ENCODE measurements at regions not wholly inside any gene's neighbourhood (a gene's known extent, or its start where the extent isn't known, plus 50 kb on each side); places are given as distances from the start of the nearest gene placed in this dataset.
A peak's percentile ranks its signal among the peaks of the same experiment; 100 is the strongest.

DNA sequence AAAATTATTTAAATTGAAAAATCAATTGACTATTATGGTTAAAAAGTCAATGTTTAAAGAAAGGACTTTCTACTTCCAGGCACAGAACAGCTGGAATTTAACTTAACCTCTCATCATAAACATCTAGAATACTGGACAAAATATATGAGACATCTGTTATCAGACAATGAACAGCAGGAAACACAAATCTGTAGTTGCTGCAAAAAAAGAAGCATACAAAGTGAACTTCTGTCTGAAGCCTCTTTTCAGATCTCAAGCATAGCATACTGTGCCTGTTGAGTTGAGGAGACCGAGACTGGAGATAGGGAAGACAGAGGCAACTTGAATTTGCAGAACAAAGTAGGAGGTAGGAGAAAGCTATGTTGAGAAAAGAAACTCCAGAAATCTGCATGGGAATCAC is 140.0 kb upstream of the CBLB start:
- H3K9me3 ChIP-seq: no peaks in the 10 kb centered on the region
- DNase-seq: no peak
- TF ChIP-seq, protein P1, sequence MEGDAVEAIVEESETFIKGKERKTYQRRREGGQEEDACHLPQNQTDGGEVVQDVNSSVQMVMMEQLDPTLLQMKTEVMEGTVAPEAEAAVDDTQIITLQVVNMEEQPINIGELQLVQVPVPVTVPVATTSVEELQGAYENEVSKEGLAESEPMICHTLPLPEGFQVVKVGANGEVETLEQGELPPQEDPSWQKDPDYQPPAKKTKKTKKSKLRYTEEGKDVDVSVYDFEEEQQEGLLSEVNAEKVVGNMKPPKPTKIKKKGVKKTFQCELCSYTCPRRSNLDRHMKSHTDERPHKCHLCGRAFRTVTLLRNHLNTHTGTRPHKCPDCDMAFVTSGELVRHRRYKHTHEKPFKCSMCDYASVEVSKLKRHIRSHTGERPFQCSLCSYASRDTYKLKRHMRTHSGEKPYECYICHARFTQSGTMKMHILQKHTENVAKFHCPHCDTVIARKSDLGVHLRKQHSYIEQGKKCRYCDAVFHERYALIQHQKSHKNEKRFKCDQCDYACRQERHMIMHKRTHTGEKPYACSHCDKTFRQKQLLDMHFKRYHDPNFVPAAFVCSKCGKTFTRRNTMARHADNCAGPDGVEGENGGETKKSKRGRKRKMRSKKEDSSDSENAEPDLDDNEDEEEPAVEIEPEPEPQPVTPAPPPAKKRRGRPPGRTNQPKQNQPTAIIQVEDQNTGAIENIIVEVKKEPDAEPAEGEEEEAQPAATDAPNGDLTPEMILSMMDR (IDR thresholded peaks at IDR 0.05): no peak
- H3K4me3 ChIP-seq: no peak overlapping the region
- no peaks in the 10 kb centered on the region for H3K4me1 ChIP-seq
- intact Hi-C loops (cut with DNase I): no loop called here
- no peaks in the 10 kb centered on the region for H3K27me3 ChIP-seq
- H3K27ac ChIP-seq: no peak overlapping the region
- ATAC-seq: no peak
- no peaks in the 10 kb centered on the region for H3K36me3 ChIP-seq

DNA sequence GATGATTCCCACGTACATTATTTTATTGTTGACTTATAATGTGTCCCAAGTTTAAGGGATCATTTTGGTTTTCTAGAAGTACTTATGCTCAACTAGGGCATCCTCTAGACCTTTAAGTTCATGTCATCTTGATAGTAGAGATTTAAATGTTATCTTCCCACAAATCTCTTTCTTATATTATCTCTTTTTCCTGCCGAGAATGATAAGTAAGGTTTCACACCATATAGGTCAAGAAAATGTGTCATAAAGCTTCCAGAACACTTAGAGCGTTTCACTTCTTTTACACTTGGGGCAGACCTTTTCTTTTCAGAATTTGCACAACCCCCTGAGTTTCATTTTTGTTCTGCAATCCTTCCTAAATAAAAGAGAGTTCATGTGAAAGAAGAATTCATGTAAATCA is 142.0 kb upstream of the CBLB start:
- no peaks in the 10 kb centered on the region for H3K36me3 ChIP-seq
- no peaks in the 10 kb centered on the region for H3K4me1 ChIP-seq
- H3K27ac ChIP-seq: no peak overlapping the region
- H3K27me3 ChIP-seq: no peaks in the 10 kb centered on the region
- ATAC-seq (no peak), DNase-seq (no peak)
- intact Hi-C loops (cut with DNase I): no loop called here
- H3K9me3 ChIP-seq: no peaks in the 10 kb centered on the region
- H3K4me3 ChIP-seq: no peak overlapping the region
- TF ChIP-seq, protein P1 (IDR thresholded peaks at IDR 0.05): no peak

DNA sequence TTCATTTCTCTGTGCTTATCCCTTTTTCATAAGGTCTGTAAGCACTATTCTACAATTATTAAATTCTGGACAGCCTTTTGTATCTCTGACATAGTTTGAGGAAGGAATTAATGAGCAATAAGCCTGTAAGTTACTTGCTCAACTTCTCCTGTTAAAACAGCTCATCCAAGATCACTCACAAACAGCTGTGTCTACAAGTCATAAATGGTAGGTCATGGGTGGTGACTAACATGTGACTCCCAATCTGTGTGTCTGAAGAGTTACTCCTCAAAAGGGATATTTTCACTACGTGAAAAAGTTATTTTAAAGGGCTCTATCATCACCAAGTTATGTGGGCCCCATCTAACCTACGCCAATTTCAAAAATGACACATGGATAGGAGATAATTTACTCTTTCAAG is 145.2 kb upstream of the CBLB start:
- DNase-seq (no peak), ATAC-seq (peak; percentile 78)
- Histone ChIP-seq H3K4me3 (no peak overlapping the region), H3K27me3 (no peaks in the 10 kb centered on the region), H3K27ac (no peak overlapping the region), H3K36me3 (no peaks in the 10 kb centered on the region), H3K4me1 (no peaks in the 10 kb centered on the region), H3K9me3 (no peaks in the 10 kb centered on the region)
- intact Hi-C loops (cut with DNase I): no loop called here
- TF ChIP-seq, protein P1 (IDR thresholded peaks at IDR 0.05): no peak

DNA sequence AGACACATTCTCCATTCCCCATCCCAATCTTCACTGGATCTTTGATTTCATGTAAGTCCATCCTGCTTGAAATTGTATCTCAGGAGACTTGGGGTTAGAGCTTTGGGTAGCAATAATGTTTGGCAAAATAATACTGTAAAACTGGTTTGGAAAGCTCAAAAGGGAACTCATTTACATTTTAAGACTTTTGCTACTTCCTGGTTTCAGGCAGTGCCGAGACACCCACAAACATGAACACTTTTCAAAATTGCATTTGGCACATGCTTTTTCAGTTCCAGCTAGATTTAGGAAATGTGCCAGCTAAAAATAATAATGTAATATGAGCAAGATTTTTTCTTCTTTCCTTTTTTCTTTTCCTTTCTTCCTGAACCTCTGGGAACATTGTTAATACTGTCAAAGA is 145.7 kb upstream of the CBLB start:
- ATAC-seq (no peak), DNase-seq (no peak)
- no peak overlapping the region for H3K4me3 ChIP-seq
- TF ChIP-seq, protein P1 (IDR thresholded peaks at IDR 0.05): no peak
- intact Hi-C loops (cut with DNase I): no loop called here
- H3K4me1 ChIP-seq: no peaks in the 10 kb centered on the region
- H3K9me3 ChIP-seq: no peaks in the 10 kb centered on the region
- no peaks in the 10 kb centered on the region for H3K27me3 ChIP-seq
- H3K27ac ChIP-seq: no peak overlapping the region
- no peaks in the 10 kb centered on the region for H3K36me3 ChIP-seq

DNA sequence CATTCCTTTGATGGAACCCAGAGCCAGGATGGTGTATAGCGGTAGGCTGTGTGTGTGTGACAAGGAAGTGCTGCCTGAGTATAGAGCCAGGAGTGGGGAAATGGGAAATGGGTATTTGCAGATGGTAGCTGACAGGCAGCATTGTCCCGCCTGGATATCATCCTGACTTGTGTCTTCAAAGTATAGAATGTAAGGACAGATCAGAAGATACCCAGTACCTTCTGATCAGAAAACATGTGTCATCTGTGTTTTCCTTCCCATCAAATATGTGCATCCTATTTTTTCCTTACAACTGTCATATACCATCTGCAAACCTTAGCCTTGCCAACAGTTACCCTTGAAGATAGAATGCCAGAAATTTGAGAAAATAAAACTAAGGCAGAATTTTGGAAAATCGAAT is 146.2 kb upstream of the CBLB start:
- Histone ChIP-seq H3K27me3 (no peaks in the 10 kb centered on the region), H3K4me3 (no peak overlapping the region), H3K4me1 (no peaks in the 10 kb centered on the region), H3K9me3 (no peaks in the 10 kb centered on the region), H3K36me3 (no peaks in the 10 kb centered on the region), H3K27ac (no peak overlapping the region)
- no peak for ATAC-seq
- TF ChIP-seq, protein P1 (IDR thresholded peaks at IDR 0.05): no peak
- no peak for DNase-seq
- intact Hi-C loops (cut with DNase I): no loop called here

DNA sequence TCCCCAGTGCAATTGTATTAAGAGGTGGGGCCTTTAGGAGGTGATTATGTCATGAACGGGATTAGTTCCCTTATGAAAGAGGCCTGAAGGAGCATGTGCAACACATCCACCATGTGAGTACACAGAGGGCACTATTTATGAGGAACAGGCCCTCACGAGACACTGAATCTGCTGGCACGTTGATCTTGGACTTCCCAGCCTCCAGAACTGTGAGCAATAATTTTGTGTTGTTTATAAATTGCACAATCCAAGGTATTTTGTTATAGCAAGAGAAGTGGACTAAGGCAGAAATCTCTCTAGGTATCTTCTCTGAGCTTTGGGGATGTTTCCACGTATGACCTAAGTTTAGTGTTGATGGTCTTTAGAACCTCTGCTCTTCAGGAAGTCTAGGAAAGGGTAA is 149.3 kb upstream of the CBLB start:
- no peaks in the 10 kb centered on the region for H3K36me3 ChIP-seq
- intact Hi-C loops (cut with DNase I): no loop called here
- H3K4me1 ChIP-seq: no peaks in the 10 kb centered on the region
- no peak overlapping the region for H3K4me3 ChIP-seq
- DNase-seq (no peak), ATAC-seq (peak; percentile 41)
- TF ChIP-seq, protein P1 (IDR thresholded peaks at IDR 0.05): no peak
- no peaks in the 10 kb centered on the region for H3K27me3 ChIP-seq
- H3K27ac ChIP-seq: no peak overlapping the region
- H3K9me3 ChIP-seq: no peaks in the 10 kb centered on the region
